Endothelial cell of umbilical vein (primary cell): ENCODE measurements at regions not wholly inside any gene's neighbourhood (a gene's known extent, or its start where the extent isn't known, plus 50 kb on each side); places are given as distances from the start of the nearest gene placed in this dataset.

ENCODE experiments used
- CTCF ChIP-seq, 2 donors: IDR thresholded peaks; 1 replicate in 1 of 2; 2 replicates in 1 of 2; pipeline ENCODE4 v1.5.1; 2011; ENCODE audit warnings: low read length in 2 of 2, mild to moderate bottlenecking in 2 of 2, moderate library complexity in 2 of 2, control low read depth in 1 of 2, inconsistent platforms in 1 of 2, low read depth in 1 of 2; ENCODE audit not compliant: insufficient read depth in 1 of 2; ENCODE audit errors: extremely low read depth in 1 of 2
- EZH2 ChIP-seq: IDR thresholded peaks from 2 replicates; pipeline ENCODE4 v1.6.1; 2012; ENCODE audit warnings: borderline replicate concordance, low read depth, mild to moderate bottlenecking, moderate library complexity, low read length, inconsistent platforms; ENCODE audit not compliant: severe bottlenecking
- GATA2 ChIP-seq: IDR thresholded peaks from 2 replicates; pipeline ENCODE4 v1.7.0; 2011; ENCODE audit warnings: low read depth, mild to moderate bottlenecking, moderate library complexity, mixed read lengths, low read length; ENCODE audit not compliant: insufficient read length, insufficient read depth
- MYC ChIP-seq: IDR thresholded peaks from one replicate; pipeline ENCODE4 v1.6.1; 2011; ENCODE audit warnings: mild to moderate bottlenecking, low read depth, low read length
- POLR2A ChIP-seq: IDR thresholded peaks from 2 replicates; pipeline ENCODE4 v1.6.1; 2012; ENCODE audit warnings: low read depth, mild to moderate bottlenecking, control low read depth, low read length
- POLR2AphosphoS5 ChIP-seq: IDR thresholded peaks from 2 replicates; pipeline ENCODE4 v1.6.1; 2012; ENCODE audit warnings: low read depth, mild to moderate bottlenecking, control low read depth, low read length, moderate library complexity; ENCODE audit not compliant: insufficient read depth

- TF ChIP-seq POLR2A (no peak), MYC (no peak), GATA2 (no peak), CTCF (IDR thresholded peaks at IDR 0.05; ENCODE audit: extremely low read depth in 1 of 2, insufficient read depth in 1 of 2, low read depth in 1 of 2, low read length in 2 of 2) (no peak), POLR2AphosphoS5 (no peak), EZH2 (no peak)
Measured at GRCh38 chr10:60463746-60464145, 74.1 kb upstream of the ANK3 start.
